Mesothelial cell of epicardium (in vitro differentiated cells): ENCODE measurements at regions not wholly inside any gene's neighbourhood (a gene's known extent, or its start where the extent isn't known, plus 50 kb on each side); places are given as distances from the start of the nearest gene placed in this dataset.

Source experiments
- DNase-seq, 2 experiments: peaks; one replicate each; pipeline ENCODE4 v3.0.0; 2021; ENCODE audit warnings: low spot score in 2 of 2; ENCODE audit not compliant: unreplicated experiment in 2 of 2
- H3K27ac Mint-ChIP-seq: 2 replicates; pipeline ENCODE4 v1.8.0; 2021; ENCODE audit warnings: mixed read lengths
- H3K27me3 Mint-ChIP-seq: 2 replicates; pipeline ENCODE4 v1.8.0; 2021; ENCODE audit warnings: low read depth, mixed read lengths
- H3K36me3 Mint-ChIP-seq: 2 replicates; pipeline ENCODE4 v1.8.0; 2021; ENCODE audit warnings: mixed read lengths
- H3K4me1 Mint-ChIP-seq: 2 replicates; pipeline ENCODE4 v1.8.0; 2021; ENCODE audit warnings: mixed read lengths
- H3K4me3 Mint-ChIP-seq: 2 replicates; pipeline ENCODE4 v1.8.0; 2021; ENCODE audit warnings: mild to moderate bottlenecking, moderate library complexity, mixed read lengths
- H3K9me3 Mint-ChIP-seq: 2 replicates; pipeline ENCODE4 v1.8.0; 2021; ENCODE audit warnings: mixed read lengths
- TF ChIP-seq, protein P1 (sequence below): fragments of 200-600 bp; sonication (generic); IDR thresholded peaks from one replicate; pipeline ENCODE4 v1.5.0; 2021; ENCODE audit warnings: antibody characterized with exemption; ENCODE audit not compliant: unreplicated experiment

- H3K27ac Mint-ChIP-seq, result no peak overlapping the region
- no peaks in the 10 kb centered on the region for H3K36me3 Mint-ChIP-seq
- H3K4me3 Mint-ChIP-seq, result no peak overlapping the region
- no peaks in the 10 kb centered on the region for H3K9me3 Mint-ChIP-seq
- peaks cover 31% of the 10 kb centered on the region for H3K4me1 Mint-ChIP-seq
- DNase-seq, result no peak
- TF ChIP-seq, protein P1, sequence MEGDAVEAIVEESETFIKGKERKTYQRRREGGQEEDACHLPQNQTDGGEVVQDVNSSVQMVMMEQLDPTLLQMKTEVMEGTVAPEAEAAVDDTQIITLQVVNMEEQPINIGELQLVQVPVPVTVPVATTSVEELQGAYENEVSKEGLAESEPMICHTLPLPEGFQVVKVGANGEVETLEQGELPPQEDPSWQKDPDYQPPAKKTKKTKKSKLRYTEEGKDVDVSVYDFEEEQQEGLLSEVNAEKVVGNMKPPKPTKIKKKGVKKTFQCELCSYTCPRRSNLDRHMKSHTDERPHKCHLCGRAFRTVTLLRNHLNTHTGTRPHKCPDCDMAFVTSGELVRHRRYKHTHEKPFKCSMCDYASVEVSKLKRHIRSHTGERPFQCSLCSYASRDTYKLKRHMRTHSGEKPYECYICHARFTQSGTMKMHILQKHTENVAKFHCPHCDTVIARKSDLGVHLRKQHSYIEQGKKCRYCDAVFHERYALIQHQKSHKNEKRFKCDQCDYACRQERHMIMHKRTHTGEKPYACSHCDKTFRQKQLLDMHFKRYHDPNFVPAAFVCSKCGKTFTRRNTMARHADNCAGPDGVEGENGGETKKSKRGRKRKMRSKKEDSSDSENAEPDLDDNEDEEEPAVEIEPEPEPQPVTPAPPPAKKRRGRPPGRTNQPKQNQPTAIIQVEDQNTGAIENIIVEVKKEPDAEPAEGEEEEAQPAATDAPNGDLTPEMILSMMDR, result no peak
- no peaks in the 10 kb centered on the region for H3K27me3 Mint-ChIP-seq
Measured at GRCh38 chr13:97568850-97569249, 134.9 kb downstream of the RAP2A start.

DNA sequence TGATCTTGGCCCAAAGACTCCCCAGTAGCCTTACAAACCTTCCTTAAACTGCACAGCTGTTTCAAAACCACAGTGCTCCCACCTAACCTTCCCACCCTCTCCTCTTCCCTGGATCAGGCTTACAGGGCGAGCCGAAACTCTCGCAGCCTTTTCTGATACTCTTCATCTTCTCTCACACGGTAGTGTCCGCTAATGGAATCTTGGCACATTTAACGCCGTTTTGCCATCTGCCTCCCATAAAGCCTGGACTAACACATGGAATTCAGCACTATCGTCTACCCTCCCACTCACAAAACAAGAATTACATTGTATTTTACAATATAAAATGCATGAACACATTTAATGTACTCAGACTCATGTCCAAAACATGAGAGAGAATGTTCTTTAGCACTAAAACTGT, 135.9 kb downstream of the RAP2A start:
- TF ChIP-seq, protein P1, result no peak
- no peak for DNase-seq
- Mint-ChIP-seq H3K27ac (peak overlapping the region; percentile 41), H3K9me3 (no peaks in the 10 kb centered on the region), H3K4me1 (peaks cover 31% of the 10 kb centered on the region), H3K36me3 (no peaks in the 10 kb centered on the region), H3K4me3 (no peak overlapping the region), H3K27me3 (no peaks in the 10 kb centered on the region)

GRCh38 chr13:97570442-97570841, 136.5 kb downstream of the RAP2A start:
- Mint-ChIP-seq H3K27ac (peak overlapping the region; percentile 52), H3K27me3 (no peaks in the 10 kb centered on the region), H3K9me3 (peaks cover 2% of the 10 kb centered on the region), H3K4me3 (no peak overlapping the region), H3K4me1 (peaks cover 31% of the 10 kb centered on the region), H3K36me3 (no peaks in the 10 kb centered on the region)
- DNase-seq, result no peak
- TF ChIP-seq, protein P1, result no peak

DNA sequence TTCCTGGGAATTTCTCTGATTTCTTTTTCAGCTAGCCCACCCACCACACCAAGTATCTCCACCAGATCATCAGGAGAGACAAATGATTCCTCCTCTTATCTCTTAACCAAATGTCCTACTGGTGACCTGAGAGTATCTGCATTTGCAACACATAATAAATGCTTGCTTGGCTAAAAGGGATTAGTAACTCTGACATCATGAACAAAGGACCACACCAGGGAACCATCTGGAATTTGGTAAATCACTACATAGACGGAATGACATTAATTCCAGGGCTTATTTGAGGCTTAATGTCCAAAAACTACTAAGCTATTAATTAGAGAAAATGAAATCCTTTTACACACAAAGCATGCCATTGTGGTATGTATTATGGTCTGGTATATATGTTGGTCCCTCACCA, 139.0 kb downstream of the RAP2A start:
- Mint-ChIP-seq H3K4me1 (peaks cover 36% of the 10 kb centered on the region), H3K27ac (peak overlapping the region; percentile 7), H3K4me3 (no peak overlapping the region), H3K36me3 (no peaks in the 10 kb centered on the region), H3K9me3 (peaks cover 18% of the 10 kb centered on the region), H3K27me3 (no peaks in the 10 kb centered on the region)
- no peak for DNase-seq
- TF ChIP-seq, protein P1, result no peak

GRCh38 chr13:97574926-97575325, 141.0 kb downstream of the RAP2A start:
- DNase-seq, result no peak
- no peak overlapping the region for H3K4me3 Mint-ChIP-seq
- H3K4me1 Mint-ChIP-seq, result peaks cover 30% of the 10 kb centered on the region
- H3K27ac Mint-ChIP-seq, result no peak overlapping the region
- H3K36me3 Mint-ChIP-seq, result no peaks in the 10 kb centered on the region
- no peaks in the 10 kb centered on the region for H3K27me3 Mint-ChIP-seq
- peaks cover 18% of the 10 kb centered on the region for H3K9me3 Mint-ChIP-seq
- TF ChIP-seq, protein P1, result no peak

DNA sequence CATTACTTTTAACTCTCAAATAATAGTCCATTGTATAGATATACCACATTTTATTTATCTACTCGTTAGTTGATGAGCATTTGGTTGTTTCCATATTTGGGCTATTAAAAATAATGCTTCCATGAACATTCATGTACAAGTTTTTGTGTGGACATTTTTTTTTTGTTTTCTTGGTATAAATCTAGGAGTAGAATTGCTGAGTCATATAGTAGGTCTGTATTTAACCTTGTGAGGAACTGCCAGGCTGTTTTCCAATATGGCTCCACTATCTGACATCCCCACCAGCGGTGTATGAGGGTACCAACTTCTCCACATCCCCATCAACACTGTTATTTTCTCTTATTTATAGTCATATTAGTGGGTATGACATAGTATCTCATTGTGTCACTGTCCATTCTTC, 143.1 kb downstream of the RAP2A start:
- H3K4me1 Mint-ChIP-seq, result peaks cover 21% of the 10 kb centered on the region
- DNase-seq, result no peak
- H3K36me3 Mint-ChIP-seq, result no peaks in the 10 kb centered on the region
- H3K27me3 Mint-ChIP-seq, result no peaks in the 10 kb centered on the region
- H3K4me3 Mint-ChIP-seq, result no peak overlapping the region
- H3K9me3 Mint-ChIP-seq, result peaks cover 18% of the 10 kb centered on the region
- H3K27ac Mint-ChIP-seq, result peak overlapping the region; percentile 41
- TF ChIP-seq, protein P1, result no peak
